ENCODE measurements at regions not wholly inside any gene's neighbourhood (a gene's known extent, or its start where the extent isn't known, plus 50 kb on each side); places are given as distances from the start of the nearest gene placed in this dataset.

DNA sequence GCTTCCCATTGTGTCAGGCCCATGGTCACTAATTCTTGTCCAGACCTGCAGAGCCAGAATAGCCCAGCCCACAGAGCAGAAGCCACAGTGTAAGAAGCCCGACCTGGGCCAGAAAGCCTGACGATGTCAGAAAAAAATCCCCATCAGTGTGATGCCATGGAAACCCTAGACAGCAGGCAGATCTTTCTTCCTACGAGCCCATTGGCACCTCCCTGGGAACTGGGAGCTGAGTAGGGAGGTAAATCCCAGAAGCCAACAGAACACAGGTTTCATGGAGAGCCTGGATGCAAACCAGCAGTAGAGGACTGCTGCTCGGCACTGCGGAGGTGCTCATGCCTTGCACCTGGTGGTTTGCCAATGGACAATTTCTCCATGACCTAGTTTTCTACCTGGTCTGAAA lies 82.2 kb upstream of the SLC22A16 start:
- no peak for DNase-seq
- in situ Hi-C loops (cut with MboI; ENCODE audit: low pct_unique_long_range_greater_than_20kb, low sequenced_read_pairs) = no loop called here

- in situ Hi-C loops (cut with MboI; ENCODE audit: low pct_unique_long_range_greater_than_20kb, low sequenced_read_pairs) = no loop called here
These were observed 80.8 kb upstream of the SLC22A16 start for GRCh38 chr6:110557199-110557598.

GRCh38 chr6:110556317-110557110 lies 80.1 kb upstream of the SLC22A16 start:
- DNase-seq = no peak
- in situ Hi-C loops (cut with MboI; ENCODE audit: low pct_unique_long_range_greater_than_20kb, low sequenced_read_pairs) = no loop called here

More at GRCh38 chr6:110557199-110557598, 80.8 kb upstream of the SLC22A16 start:
- DNase-seq = no peak

DNA sequence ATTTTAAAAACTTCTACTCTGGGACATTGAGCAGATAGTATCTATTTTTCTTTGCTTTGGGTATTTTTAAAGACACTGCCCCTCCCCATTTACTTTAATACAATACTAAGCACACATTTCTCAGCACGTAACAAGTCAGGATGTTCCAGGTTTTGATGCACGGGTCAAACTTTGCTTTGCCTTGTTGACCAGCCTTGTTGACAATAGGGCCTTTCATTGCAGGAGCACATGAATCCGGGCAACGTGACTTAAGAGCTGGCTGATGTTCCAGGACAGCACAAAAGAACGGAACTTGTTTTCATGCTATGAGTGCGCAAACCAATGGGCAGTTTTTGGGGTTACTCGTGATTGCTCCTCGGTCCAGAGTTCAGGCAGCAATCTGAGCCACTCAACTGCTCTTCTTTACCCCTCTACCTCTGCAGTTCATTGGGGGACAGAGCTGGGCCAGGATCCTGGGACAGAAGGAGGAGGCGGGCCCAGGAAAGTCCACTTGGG lies 78.6 kb upstream of the SLC22A16 start:
- in situ Hi-C loops (cut with MboI; ENCODE audit: low pct_unique_long_range_greater_than_20kb, low sequenced_read_pairs) = no loop called here
- no peak for DNase-seq

GRCh38 chr6:110554441-110554840 lies 78.0 kb upstream of the SLC22A16 start:
- no peak for DNase-seq
- in situ Hi-C loops (cut with MboI; ENCODE audit: low pct_unique_long_range_greater_than_20kb, low sequenced_read_pairs) = no loop called here

DNA sequence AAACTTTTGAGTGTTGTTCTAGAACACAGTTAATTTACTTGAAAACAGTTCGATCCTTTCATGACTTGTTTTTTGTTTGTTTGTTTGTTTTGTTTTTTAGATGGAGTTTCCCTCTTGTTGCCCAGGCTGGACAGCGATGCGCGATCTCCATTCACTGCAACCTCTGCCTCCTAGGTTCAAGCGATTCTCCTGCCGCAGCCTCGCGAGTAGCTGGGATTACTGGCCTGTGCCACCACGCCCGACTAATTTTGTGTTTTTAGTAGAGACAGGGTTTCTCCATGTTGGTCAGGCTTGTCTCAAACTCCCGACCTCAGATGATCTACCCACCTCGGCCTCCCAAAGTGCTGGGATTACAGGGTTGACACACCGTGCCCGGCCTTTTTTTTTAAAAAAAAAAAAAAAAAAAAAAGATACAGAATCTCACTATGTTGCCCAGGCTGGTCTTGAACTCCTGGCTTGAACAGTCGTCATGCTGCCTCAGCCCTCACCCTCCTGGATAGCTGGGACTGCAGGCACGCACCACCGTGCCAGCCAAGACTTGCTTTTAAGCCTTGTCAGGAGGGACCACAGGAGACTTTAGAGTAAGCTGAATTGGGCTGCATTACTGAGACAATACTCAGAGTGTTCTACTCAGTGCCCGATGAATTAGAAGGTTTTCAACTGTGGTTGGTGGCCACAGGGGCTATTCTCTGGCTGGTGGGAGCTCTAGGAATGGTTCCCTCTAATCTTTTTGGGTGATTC lies 76.7 kb upstream of the SLC22A16 start:
- DNase-seq = no peak
- in situ Hi-C loops (cut with MboI; ENCODE audit: low pct_unique_long_range_greater_than_20kb, low sequenced_read_pairs) = no loop called here

DNA sequence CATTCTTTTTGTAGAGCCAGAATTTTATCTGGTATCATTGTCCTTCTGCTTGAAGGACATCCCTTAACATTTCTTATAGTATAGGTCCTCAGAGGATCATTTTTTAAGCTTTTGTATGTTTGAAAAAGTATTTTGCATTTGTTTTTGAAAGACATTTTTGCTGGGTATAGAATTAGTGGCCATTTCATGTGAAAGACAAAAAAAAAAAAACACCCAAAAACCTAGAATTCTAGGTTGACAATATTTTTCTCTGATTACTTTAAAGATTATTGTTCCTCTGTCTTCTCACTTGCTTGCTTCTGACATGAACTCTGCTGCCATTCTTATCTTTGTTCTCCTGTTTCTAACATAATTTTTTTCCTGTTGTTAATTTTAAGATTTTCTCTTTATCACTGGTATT lies 75.7 kb upstream of the SLC22A16 start:
- no peak for DNase-seq
- in situ Hi-C loops (cut with MboI; ENCODE audit: low pct_unique_long_range_greater_than_20kb, low sequenced_read_pairs) = no loop called here

DNA sequence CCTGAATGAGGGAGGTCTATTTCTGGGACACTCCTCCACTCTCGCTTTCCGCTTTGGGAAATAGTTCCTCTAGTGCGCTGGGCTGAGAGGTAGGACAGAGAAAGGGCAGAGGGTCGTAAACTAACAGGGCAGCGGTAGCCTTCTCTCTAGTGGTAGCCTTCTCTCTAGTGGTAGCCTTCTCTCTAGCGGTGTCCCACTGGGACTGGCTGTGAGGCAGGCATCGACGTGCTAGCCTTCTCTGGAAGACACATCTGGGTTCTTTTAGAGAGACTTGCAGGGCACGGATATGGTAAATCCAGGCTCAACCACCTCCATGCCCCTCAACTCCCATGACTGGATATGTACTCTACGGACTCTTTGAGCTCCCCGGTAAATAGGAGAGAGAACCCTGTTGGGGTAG lies 74.7 kb upstream of the SLC22A16 start:
- in situ Hi-C loops (cut with MboI; ENCODE audit: low pct_unique_long_range_greater_than_20kb, low sequenced_read_pairs) = no loop called here
- no peak for DNase-seq

DNA sequence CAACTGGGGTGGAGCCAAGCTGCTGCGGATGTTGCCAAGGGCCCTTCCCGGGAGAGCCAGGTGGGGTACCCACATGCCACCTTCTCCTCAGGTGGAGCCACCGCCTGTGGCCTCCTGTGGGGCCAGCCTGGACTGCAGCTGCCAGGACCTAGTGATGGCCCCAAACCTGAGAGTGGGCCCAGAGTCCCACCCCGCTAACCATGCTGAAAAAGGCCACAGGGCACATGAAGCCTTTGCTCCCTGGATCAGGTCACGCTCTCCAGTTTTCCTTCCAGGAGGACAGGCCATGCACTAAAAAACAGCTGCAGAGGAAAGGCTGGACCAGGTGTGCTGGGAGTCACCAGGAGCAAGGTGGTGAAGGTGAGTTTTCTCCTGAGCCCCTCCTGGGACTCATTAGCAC lies 73.9 kb upstream of the SLC22A16 start:
- no peak for DNase-seq
- in situ Hi-C loops (cut with MboI; ENCODE audit: low pct_unique_long_range_greater_than_20kb, low sequenced_read_pairs) = no loop called here

GRCh38 chr6:110549277-110549676 lies 72.9 kb upstream of the SLC22A16 start:
- in situ Hi-C loops (cut with MboI; ENCODE audit: low pct_unique_long_range_greater_than_20kb, low sequenced_read_pairs) = loop anchor here (25.0 kb wide), 1 partner anchor 388 kb away; no protein-coding TSS in a partner anchor
- DNase-seq = no peak

DNA sequence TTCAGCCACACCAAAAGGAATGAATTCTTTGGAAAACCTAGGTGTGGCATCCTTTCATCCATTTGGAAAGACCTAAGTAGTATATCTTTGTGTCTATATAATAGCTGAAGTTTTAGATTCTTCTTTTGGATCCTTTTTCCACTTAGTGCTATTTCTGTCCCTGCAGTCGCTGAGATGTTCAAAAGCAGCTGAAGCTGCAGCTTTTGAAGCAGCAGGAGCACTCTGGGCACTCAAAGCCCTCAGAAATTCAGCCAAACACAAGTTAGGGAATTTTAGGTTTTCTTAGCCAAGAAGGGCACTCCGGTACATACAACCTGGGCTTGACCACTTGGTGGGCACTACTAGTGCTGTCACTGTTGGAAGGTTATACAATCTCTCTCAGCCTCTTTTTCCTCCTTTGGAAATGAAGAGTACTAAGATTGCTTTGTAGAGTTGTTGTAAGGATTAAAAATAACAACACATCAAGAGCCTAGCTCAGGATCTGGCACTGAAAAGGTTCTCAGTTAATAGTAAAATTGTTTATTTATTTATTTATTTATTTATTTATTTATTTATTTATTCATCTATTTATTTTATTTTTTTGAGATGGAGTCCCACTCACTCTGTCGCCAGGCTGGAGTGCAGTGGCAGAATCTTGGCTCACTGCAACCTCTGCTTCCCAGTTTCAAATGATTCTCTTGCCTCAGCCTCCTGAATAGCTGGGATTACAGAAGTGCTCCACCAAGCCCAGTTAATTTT lies 71.9 kb upstream of the SLC22A16 start:
- DNase-seq = no peak
- in situ Hi-C loops (cut with MboI; ENCODE audit: low pct_unique_long_range_greater_than_20kb, low sequenced_read_pairs) = loop anchor here (25.0 kb wide), 1 partner anchor 389 kb away; no protein-coding TSS in a partner anchor

DNA sequence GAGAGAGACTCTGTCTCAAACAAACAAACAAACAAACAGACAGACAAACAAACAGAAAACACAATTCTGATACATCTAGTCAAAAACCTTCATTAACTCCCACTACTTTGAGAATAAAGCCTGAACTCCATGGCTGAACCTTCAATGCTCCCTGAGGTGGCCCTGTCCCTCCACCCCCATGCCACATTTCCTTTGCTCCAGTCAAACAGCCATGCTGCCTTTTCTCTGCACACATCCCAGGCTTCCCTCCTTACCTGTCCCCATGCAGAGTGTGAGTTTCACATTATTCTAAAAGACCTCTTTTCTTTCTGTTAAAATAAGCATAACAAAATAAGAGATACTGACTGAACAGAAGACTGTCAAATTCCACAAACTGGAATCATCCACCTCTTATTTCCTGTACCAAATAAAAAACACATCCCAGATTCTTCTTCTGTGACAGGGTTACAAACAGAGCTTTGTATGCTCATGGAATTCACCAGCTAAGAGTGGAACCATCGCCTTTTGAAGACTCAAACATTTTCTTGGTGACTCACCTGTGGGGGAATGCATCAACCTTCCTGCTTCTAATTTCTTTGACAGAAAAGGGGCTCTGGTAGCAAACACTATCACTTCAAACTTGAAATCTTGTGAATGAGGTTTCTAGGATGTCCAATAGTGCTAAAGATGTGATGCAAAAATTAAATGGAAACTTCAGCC lies 71.0 kb upstream of the SLC22A16 start:
- in situ Hi-C loops (cut with MboI; ENCODE audit: low pct_unique_long_range_greater_than_20kb, low sequenced_read_pairs) = loop anchor here (25.0 kb wide), 1 partner anchor 390 kb away; no protein-coding TSS in a partner anchor
- no peak for DNase-seq

DNA sequence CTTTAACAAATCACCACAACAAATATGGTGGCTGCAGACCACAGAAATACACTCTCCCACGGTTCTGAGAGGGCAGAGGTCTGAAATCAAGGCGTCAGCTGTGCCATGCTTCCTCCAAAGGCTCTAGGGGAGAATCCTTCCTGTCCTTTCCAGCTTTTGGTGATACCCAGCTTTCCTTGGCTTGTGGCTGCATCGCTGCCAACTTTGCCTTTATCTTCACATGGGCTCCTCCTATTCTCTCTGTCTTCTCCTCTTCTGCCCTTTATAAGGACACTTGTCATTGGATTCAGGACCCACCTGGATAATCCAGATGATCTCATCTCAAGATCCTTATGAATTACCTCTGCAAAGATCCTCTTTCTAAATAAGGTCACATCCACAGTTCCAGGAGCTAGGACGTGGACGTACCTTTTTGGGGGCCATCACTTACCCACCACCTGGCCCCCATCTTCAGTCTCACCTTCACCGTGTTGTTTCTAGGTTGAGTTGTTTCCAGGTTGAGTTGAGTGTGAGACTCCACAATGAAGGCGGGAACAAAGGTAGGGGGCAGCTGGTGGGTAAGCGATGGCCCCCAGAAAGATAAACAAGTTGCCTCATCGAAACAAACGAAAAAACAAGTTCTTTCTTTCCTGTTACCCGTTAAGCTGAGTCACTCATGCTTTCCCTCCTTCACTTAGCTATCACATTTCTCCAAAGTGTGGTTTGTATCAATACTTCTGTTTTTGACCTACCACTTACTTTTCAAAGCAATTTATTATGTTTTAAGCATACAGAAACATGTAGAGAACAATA lies 68.9 kb upstream of the SLC22A16 start:
- no peak for DNase-seq
- in situ Hi-C loops (cut with MboI; ENCODE audit: low pct_unique_long_range_greater_than_20kb, low sequenced_read_pairs) = loop anchor here (25.0 kb wide), 1 partner anchor 392 kb away; no protein-coding TSS in a partner anchor

GRCh38 chr6:110544472-110544871 lies 68.1 kb upstream of the SLC22A16 start:
- in situ Hi-C loops (cut with MboI; ENCODE audit: low pct_unique_long_range_greater_than_20kb, low sequenced_read_pairs) = loop anchor here (25.0 kb wide), 1 partner anchor 393 kb away; no protein-coding TSS in a partner anchor
- DNase-seq = no peak

DNA sequence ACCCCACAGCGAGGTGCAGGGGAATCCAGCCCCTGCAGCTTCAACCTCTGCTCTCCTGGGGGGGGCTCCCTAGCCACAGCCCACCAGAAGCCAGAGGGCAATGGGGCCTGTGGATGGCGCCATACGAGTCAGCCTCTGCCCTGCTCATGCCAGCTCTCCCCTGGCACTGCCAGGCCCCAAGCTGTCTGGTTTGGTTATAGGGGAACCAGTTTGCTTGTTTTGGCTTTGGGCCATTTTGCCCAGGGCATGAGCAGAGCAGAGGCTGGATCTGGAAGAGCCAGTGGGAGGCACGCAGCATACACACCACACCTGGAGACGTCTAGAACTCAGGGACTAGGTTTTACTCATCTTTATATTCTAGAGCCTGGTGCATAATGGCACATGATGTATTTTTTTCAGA lies 66.7 kb upstream of the SLC22A16 start:
- in situ Hi-C loops (cut with MboI; ENCODE audit: low pct_unique_long_range_greater_than_20kb, low sequenced_read_pairs) = loop anchor here (25.0 kb wide), 1 partner anchor 394 kb away; no protein-coding TSS in a partner anchor

DNA sequence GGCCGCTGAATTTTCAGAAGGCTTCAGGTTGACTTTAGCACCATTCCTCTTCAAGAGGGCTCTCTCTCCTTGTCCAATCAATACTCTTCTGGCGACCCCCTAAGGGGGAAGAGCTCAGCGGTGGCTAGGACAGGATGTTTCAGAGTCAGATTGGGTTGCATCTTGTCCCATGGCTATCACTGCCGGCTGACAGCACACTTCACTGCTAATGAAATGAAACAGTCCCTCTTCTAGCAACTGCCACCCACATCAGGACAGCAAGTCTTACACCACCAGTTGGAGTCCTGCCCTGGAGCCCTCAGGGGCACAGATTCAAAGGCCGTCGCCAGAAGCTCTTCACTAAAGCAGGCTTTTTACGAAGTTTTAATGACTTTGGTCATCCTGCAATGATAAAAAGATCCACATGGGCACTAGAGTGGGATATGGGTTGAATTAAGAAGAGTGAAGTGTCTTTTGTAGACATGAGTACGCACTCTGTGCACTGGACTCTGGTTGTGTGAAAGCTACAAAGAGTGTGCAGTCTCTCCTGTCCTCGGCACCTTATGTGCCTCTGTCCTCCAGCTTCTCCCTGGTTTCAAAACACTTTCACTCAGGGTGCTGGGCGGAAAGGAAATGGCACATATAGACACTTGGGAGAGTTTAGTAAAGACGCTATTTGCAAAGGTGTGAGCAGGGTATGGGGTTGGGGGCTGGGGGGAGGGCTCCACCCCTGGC lies 66.1 kb upstream of the SLC22A16 start:
- in situ Hi-C loops (cut with MboI; ENCODE audit: low pct_unique_long_range_greater_than_20kb, low sequenced_read_pairs) = loop anchor here (25.0 kb wide), 1 partner anchor 395 kb away; no protein-coding TSS in a partner anchor
- no peak for DNase-seq

More for the DNA sequence above, 66.7 kb upstream of the SLC22A16 start:
- no peak for DNase-seq

GRCh38 chr6:110541701-110542309 lies 65.4 kb upstream of the SLC22A16 start:
- in situ Hi-C loops (cut with MboI; ENCODE audit: low pct_unique_long_range_greater_than_20kb, low sequenced_read_pairs) = loop anchor here (25.0 kb wide), 1 partner anchor 395 kb away; no protein-coding TSS in a partner anchor
- no peak for DNase-seq
